PC-9 (cell line): ENCODE measurements at regions not wholly inside any gene's neighbourhood (a gene's known extent, or its start where the extent isn't known, plus 50 kb on each side); places are given as distances from the start of the nearest gene placed in this dataset.

ENCODE experiments used
- EZH2 ChIP-seq: fragments of 200-600 bp; sonication (generic); IDR thresholded peaks from 2 replicates; pipeline ENCODE4 v1.8.0; 2017; ENCODE audit warnings: antibody characterized with exemption, low read depth
- TF ChIP-seq, protein P1 (sequence below): fragments of 200-600 bp; sonication (generic); conservative IDR thresholded peaks from 2 replicates; pipeline ENCODE4 v1.6.1; 2017; ENCODE audit warnings: mixed run types, antibody characterized with exemption, mild to moderate bottlenecking, moderate library complexity

DNA sequence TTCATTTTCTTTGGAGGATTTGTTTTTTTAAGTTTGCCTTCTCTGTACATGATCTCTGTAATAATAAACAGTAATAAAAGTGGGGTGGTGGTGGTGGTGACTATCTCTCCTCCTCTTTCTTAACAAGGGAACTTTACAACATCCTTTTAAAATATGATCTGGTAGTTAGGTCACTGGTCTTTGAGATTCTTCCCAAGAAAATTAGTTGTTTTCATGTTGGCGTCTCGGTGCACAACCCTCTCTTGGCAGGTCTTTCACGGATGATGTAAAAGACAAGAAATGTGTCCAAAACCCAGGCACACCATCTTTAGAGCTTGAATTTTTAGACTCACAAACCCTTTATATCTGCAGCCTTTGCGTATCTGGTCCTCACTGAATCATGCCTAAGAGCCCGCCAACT lies 488.5 kb upstream of the TBX3 start:
- TF ChIP-seq, protein P1, sequence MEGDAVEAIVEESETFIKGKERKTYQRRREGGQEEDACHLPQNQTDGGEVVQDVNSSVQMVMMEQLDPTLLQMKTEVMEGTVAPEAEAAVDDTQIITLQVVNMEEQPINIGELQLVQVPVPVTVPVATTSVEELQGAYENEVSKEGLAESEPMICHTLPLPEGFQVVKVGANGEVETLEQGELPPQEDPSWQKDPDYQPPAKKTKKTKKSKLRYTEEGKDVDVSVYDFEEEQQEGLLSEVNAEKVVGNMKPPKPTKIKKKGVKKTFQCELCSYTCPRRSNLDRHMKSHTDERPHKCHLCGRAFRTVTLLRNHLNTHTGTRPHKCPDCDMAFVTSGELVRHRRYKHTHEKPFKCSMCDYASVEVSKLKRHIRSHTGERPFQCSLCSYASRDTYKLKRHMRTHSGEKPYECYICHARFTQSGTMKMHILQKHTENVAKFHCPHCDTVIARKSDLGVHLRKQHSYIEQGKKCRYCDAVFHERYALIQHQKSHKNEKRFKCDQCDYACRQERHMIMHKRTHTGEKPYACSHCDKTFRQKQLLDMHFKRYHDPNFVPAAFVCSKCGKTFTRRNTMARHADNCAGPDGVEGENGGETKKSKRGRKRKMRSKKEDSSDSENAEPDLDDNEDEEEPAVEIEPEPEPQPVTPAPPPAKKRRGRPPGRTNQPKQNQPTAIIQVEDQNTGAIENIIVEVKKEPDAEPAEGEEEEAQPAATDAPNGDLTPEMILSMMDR: no peak
- TF ChIP-seq EZH2: no peak
